GM18508 (cell line): ENCODE measurements at regions not wholly inside any gene's neighbourhood (a gene's known extent, or its start where the extent isn't known, plus 50 kb on each side); places are given as distances from the start of the nearest gene placed in this dataset.
"Not testable (repeated sequence)": the region's sequence is repeated elsewhere in the genome, so short reads cannot be mapped to it uniquely, and the experiment has no call there.

Source experiments
- ATAC-seq: cut with Tn5 transposase; IDR thresholded peaks from one replicate; pipeline ENCODE4 v1.9.1; 2021; ENCODE audit warnings: moderate number of reproducible peaks; ENCODE audit not compliant: insufficient read depth, unreplicated experiment

DNA sequence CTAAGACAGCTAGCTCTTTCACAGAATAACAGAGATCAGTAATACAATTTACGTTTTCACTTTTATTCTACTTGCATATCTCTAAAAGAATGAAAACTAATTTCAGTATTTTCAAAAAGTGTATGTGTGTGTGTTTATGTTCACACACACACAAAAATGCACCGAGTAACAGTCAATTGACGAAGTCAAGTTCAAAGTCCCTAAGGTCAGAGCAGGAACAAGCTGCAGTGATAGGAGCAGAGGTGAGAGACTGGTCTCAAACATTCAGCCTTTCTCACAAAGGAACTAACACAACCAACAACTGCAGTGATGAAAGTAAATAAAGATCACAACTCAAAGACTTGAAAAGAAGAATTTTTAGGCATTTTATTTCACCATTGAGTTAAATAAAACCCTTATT lies 429.7 kb downstream of the C12orf50 start:
- no peak for ATAC-seq

DNA sequence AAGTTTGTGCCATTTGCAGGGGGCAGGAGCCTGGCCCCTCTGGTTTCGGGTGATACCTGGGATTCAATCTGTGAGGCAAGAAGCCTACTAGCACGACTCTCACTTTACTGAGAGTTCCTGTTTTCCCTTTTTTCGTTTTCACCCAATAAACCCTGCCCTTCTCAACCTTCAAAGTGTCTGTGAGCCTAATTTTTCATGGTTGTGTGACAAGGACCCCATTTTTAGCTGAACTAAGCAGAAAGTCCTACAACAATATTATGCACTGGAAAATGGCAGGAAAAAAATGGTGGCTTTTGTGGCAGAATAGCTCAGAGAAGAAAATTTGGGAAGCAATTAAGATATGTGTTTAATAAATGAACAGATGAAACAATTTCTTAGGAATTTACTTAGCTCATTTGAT lies 432.1 kb downstream of the C12orf50 start:
- no peak for ATAC-seq

GRCh38 chr12:87596636-87597035 lies 432.6 kb downstream of the C12orf50 start:
- no peak for ATAC-seq

DNA sequence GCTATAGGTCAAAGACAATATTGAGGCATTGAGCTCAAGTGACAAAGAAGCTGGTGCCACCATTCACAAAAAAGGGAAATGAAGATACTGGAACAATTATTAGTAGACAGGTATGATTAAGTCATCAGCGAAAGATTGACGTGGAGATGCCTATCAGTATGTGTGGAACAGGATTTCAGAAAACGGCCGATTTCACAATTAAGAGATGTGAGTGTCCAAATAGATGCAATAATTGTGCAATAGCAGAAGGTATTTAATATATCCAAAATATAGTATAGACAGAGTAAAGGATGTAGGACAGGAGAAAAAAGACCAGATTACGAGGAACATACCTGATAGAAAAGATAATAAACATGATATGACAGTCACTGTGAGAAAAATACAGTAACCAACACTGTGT lies 433.1 kb downstream of the C12orf50 start:
- no peak for ATAC-seq

- ATAC-seq = no peak
Measured at GRCh38 chr12:87585882-87586557, 443.2 kb downstream of the C12orf50 start.

GRCh38 chr12:87579091-87579490 lies 450.1 kb downstream of the C12orf50 start:
- not testable (repeated sequence) for ATAC-seq

- ATAC-seq = no peak
Measured at GRCh38 chr12:87575906-87576305, 453.3 kb downstream of the C12orf50 start.

DNA sequence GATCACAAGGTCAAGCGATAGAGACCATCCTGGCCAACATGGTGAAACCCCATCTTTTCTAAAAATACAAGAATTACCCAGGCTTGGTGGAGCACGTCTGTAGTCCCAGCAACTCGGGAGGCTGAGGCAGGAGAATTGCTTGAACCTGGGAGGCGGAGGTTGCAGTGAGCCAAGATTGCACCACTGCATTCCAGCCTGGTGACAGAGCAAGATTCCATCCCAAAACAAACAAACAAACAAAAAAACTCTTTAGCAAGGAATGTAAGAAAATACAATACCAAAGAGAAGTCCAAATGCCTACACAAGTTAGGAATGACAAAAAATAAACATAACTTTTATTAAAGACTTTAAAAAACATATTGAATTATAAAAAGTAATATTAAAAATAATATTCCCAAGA lies 462.3 kb downstream of the C12orf50 start:
- not testable (repeated sequence) for ATAC-seq

DNA sequence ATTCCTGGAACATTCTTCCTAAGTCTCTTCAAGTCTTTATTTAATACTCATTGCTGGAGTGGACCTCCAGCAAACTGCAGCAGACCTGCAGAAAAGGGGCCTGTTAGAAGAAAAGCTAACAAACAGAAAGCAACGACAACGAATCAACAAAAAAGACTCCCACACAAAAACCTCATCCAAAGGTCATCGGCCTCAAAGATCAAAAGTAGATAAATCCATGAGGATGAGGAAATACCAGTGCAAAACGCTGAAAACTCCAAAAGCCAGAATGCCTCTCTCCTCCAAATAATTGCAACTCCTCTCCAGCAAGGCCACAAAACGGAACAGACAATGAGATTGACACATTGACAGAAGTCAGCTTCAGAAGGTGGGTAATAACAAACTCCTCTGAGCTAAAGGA lies 472.2 kb downstream of the C12orf50 start:
- no peak for ATAC-seq

- not testable (repeated sequence) for ATAC-seq
Measured at GRCh38 chr12:87531213-87531612, 498.0 kb downstream of the C12orf50 start.

DNA sequence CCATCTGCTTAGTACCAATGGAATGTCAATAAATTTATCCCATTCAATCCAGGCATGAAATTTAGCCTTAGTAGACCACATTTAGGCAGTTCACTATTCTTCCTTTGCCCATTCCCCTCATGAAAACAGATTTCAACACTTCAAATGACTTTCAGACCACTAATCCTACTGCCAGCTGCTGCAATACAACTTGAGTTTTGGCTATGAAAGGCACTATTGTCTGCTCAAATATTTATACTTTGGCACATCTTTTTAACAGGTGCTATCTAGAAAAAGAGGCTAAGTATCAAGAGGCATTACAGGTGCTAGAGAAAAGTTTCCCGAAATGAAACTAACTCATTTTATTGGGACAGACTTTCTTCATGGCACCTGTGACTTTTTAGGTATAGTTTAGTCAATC lies 499.8 kb downstream of the C12orf50 start:
- ATAC-seq = no peak

- no peak for ATAC-seq
Measured at GRCh38 chr12:87520968-87521367, 508.2 kb downstream of the C12orf50 start.

DNA sequence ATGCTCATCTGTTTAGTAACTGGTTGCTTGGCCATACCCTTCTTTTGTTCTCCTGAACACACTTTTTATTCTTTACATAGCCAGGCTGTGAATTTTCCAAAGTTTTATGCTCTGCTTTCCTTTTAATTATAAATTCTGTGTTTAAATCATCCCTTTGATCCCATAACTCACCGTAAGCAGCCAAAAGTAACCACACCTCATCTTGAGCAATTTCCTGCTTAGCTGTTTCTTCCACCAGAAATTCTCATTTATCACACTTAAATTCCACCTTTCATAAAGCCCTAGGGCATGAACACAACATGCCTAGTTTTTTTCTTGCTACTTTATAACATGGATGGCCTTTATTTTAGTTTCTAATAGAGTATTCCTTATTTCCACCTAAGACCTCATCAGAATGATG lies 510.7 kb downstream of the C12orf50 start:
- ATAC-seq = no peak

- ATAC-seq = no peak
Measured at GRCh38 chr12:87518036-87518435, 511.2 kb downstream of the C12orf50 start.

DNA sequence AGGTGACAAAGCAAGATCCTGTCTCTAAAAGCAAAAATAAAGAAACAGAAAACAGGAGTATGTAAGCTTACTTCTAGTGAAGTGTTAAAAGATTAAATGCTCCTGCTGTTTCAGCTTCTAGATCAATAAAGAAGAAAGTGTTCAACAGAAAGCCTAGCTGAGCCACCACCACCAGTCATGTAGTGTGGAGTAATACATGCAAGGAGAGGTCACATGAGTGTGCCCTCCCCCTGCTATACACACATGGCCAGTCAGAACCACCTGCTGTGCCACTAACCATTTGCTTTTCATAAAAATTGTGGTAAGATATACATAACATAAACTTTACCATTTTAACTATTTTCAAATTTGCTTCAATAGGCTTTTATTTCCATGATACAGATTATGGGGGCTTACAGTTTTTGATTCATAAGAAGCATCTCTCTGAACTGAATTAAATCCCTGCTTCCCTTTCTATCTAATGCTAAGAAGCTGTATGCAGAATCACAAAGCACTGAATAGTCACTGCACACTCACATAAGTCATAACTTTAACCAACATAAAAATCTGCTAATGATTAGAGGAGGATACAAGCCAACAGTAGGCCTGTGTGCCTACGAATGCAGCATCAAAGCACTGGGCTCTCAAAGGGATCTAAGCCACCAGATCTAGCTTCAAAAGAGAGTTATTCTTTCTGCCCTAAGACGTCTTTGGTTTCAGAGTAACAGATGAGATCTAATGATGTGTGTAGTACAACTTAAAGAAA lies 515.5 kb downstream of the C12orf50 start:
- no peak for ATAC-seq

DNA sequence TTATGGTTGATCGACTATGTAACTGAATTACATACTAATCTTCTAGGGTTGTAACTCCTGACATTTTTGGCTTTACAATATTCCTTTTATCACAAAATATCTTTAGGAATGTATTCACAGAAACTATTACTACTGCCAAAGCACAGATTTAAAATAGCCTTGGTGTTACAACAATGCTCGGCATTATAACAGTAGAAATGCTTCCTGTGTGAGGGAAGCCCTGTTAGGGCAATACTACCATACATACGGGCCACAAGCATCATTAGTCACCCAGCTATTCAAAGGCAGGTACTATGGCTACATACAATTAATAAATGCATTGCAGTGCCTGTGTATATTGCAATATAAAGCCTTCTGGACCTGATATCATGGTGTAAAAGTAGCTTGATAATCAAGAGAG lies 517.8 kb downstream of the C12orf50 start:
- no peak for ATAC-seq

GRCh38 chr12:87509237-87509820 lies 519.9 kb downstream of the C12orf50 start:
- ATAC-seq = peak; percentile 55

- no peak for ATAC-seq
Measured at GRCh38 chr12:87491598-87491997, 537.6 kb downstream of the C12orf50 start.

GRCh38 chr12:87491089-87491488 lies 538.1 kb downstream of the C12orf50 start:
- no peak for ATAC-seq

DNA sequence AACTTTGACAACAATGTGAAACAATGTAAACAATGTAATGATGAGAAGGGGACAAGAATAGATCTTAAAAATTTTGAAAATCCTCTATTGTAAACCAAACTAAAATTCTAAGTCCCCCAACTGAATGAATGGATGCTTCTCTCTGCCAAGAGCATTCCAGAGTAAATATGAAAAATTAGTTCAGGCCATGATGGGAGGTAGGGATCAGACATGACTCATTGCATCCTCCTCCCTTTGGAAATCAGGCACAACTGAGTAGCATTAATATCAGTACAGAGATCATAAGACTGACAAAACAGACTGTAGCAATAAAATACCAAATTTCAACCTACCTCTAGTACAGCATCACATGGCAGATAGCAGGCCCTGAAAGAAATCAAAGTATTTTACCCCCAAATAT lies 559.9 kb downstream of the C12orf50 start:
- ATAC-seq = no peak

DNA sequence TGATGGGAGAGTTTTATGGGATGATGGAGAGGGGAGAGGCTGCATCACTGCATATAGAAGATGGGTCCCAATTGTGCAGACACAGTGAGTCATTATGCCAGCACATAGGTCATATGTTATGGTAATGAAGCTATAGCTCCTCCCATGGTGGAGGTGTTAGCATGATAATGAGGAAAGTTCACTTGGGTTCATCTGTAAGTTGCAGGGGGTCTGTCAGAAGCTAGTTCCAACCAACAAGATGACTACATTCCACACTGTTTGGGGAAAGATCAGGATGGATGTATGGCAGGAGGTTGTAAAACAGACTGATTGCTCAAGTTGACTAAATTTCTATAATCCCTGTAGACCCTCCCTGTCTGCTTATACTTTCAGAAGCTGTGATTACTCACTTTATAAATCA lies 561.3 kb downstream of the C12orf50 start:
- no peak for ATAC-seq

DNA sequence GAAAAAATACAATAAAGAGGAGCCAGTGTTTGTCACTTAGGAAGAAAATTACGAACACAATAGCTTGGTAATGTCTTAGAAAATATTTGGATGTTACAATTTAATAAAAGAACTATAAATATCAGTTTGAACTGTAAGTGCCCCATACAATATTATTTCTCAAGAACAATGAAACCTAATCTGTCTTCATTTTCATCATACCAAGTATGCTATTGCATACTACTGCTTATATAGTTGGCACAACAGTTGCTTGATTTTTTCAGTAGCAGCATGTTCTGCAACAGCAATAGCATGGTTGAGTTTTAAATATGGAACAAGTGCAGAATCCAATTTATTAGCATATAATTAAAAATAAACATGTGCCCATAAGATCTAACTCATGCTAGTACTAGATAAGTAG lies 564.6 kb downstream of the C12orf50 start:
- ATAC-seq = no peak
